ENCODE measurements at regions not wholly inside any gene's neighbourhood (a gene's known extent, or its start where the extent isn't known, plus 50 kb on each side); places are given as distances from the start of the nearest gene placed in this dataset.
A peak's percentile ranks its signal among the peaks of the same experiment; 100 is the strongest.
"Not testable (repeated sequence)": the region's sequence is repeated elsewhere in the genome, so short reads cannot be mapped to it uniquely, and the experiment has no call there.

GRCh38 chr13:46466074-46466473 is 79.0 kb upstream of the RUBCNL start:
- not testable (repeated sequence) for DNase-seq (ENCODE audit: low read depth)

GRCh38 chr13:46463719-46464118 is 76.7 kb upstream of the RUBCNL start:
- DNase-seq (ENCODE audit: low read depth) = no peak

GRCh38 chr13:46460223-46460622 is 73.2 kb upstream of the RUBCNL start:
- not testable (repeated sequence) for DNase-seq (ENCODE audit: low read depth)

GRCh38 chr13:46457255-46457654 is 70.2 kb upstream of the RUBCNL start:
- not testable (repeated sequence) for DNase-seq (ENCODE audit: low read depth)

- peak; percentile 24 for DNase-seq (ENCODE audit: low read depth)
Measured at GRCh38 chr13:46455924-46456323, 68.9 kb upstream of the RUBCNL start.

- not testable (repeated sequence) for DNase-seq (ENCODE audit: low read depth)
Measured at GRCh38 chr13:46451145-46451544, 64.1 kb upstream of the RUBCNL start.

GRCh38 chr13:46449949-46450348 is 62.9 kb upstream of the RUBCNL start:
- DNase-seq (ENCODE audit: low read depth) = not testable (repeated sequence)

- peak; percentile 7 for DNase-seq (ENCODE audit: low read depth)
Measured at GRCh38 chr13:46448148-46448547, 61.1 kb upstream of the RUBCNL start.

GRCh38 chr13:46437808-46438404 is 50.9 kb upstream of the RUBCNL start:
- not testable (repeated sequence) for DNase-seq (ENCODE audit: low read depth)
